NT2/D1 (cell line): ENCODE measurements at regions not wholly inside any gene's neighbourhood (a gene's known extent, or its start where the extent isn't known, plus 50 kb on each side); places are given as distances from the start of the nearest gene placed in this dataset.
"Not testable (repeated sequence)": the region's sequence is repeated elsewhere in the genome, so short reads cannot be mapped to it uniquely, and the experiment has no call there.

Experiments used
- DNase-seq: peaks from one replicate; pipeline ENCODE4 v3.0.0-alpha.2; 2011; ENCODE audit warnings: low read depth, low spot score
- H3K27me3 ChIP-seq: 2 replicates; pipeline ENCODE4 v1.6.0; 2011; ENCODE audit warnings: mild to moderate bottlenecking; ENCODE audit not compliant: insufficient read length, insufficient read depth
- H3K36me3 ChIP-seq: 2 replicates; pipeline ENCODE4 v1.6.1; 2011; ENCODE audit warnings: mild to moderate bottlenecking, low read length, mixed read lengths; ENCODE audit not compliant: insufficient read depth, insufficient read length
- H3K4me1 ChIP-seq: 2 replicates; pipeline ENCODE4 v1.5.1; 2011; ENCODE audit not compliant: insufficient read depth, insufficient read length
- H3K4me3 ChIP-seq: 2 replicates; pipeline ENCODE4 v1.5.1; 2011; ENCODE audit warnings: low read depth; ENCODE audit not compliant: insufficient read length
- H3K9ac ChIP-seq: 2 replicates; pipeline ENCODE4 v1.6.0; 2011; ENCODE audit warnings: low read depth; ENCODE audit not compliant: insufficient read length
- H3K9me3 ChIP-seq: 2 replicates; pipeline ENCODE4 v1.5.1; 2011; ENCODE audit warnings: mild to moderate bottlenecking, low read length; ENCODE audit not compliant: insufficient read depth
- SUZ12 ChIP-seq: IDR thresholded peaks from 2 replicates; pipeline ENCODE4 v1.6.1; 2011; ENCODE audit not compliant: insufficient read length, insufficient read depth; ENCODE audit errors: extremely low read depth
- YY1 ChIP-seq: IDR thresholded peaks from 2 replicates; pipeline ENCODE4 v1.6.1; 2011; ENCODE audit not compliant: insufficient read length, insufficient read depth
- ZNF274 ChIP-seq: IDR thresholded peaks from 2 replicates; pipeline ENCODE4 v1.6.1; 2011; ENCODE audit warnings: mild to moderate bottlenecking, low read depth, low read length

DNA sequence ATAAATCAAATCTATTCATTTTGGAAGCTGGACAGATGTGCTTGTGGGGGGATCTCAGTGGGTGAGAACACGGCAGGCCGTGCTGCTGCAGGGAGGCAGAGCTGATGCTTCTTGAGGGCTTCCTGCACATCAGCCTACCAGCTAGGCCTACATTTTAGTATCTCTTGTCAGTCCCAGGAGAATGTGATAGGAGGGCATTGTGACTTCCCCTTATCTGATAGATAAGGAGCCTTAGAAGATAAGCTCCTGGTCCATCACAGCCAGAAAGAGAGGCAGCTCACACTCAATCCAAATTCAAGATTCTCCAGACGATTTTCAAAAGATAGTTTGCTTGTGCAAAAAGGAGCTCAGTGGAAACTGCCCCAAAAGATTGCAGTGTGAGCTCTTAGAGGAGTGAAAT is 89.0 kb downstream of the SHANK2 start:
- H3K4me3 ChIP-seq: no peak overlapping the region
- no peak for DNase-seq
- no peaks in the 10 kb centered on the region for H3K4me1 ChIP-seq
- no peak overlapping the region for H3K9ac ChIP-seq
- TF ChIP-seq ZNF274: no peak
- no peak for TF ChIP-seq SUZ12
- no peak for TF ChIP-seq YY1
- no peaks in the 10 kb centered on the region for H3K9me3 ChIP-seq
- H3K36me3 ChIP-seq: no peaks in the 10 kb centered on the region
- no peaks in the 10 kb centered on the region for H3K27me3 ChIP-seq

DNA sequence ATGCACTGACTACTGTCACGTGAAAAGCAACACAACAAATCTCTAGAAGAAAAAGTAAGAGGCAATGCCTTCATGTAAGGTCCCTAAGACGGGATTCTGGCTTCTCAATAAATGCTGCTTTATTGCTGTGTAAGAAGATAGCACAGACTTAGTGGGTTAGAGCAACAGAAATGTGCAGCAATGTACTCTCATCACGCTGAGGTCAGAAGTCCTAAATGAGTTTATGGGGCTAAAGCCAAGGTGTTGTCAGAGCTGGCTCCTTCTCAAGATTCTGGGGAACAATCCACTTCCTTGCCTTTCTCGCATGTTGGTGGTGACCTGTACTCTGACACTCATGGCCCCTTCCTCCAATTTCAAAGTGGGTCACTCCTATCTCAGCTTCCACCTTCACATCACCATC is 93.4 kb downstream of the SHANK2 start:
- Histone ChIP-seq H3K4me3 (no peak overlapping the region), H3K4me1 (no peaks in the 10 kb centered on the region), H3K9ac (no peak overlapping the region), H3K9me3 (no peaks in the 10 kb centered on the region), H3K36me3 (no peaks in the 10 kb centered on the region), H3K27me3 (peaks cover 4% of the 10 kb centered on the region)
- no peak for DNase-seq
- TF ChIP-seq ZNF274: no peak
- no peak for TF ChIP-seq SUZ12
- no peak for TF ChIP-seq YY1

DNA sequence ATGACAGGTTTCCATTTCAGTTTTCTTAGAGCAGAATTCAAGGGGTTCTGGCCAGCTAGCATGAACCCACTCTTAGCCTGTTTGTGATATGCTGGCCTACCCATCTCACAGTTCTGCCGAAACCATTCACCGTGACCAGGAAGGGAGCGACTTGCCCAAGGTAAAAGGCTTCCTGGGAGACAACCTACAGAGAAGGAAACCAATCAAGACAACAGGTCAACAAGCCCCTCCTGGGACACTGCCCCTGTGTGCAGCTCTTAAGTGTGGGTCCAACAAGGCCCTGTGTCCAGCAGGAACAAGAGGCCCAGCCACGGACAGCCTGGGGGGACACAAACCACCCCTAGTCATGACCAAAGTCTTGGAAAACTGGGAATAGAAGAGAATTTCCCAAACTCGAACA is 94.7 kb downstream of the SHANK2 start:
- H3K4me3 ChIP-seq, H3K4me1 ChIP-seq, H3K9me3 ChIP-seq, H3K9ac ChIP-seq, H3K36me3 ChIP-seq, DNase-seq, H3K27me3 ChIP-seq: not testable (repeated sequence)

DNA sequence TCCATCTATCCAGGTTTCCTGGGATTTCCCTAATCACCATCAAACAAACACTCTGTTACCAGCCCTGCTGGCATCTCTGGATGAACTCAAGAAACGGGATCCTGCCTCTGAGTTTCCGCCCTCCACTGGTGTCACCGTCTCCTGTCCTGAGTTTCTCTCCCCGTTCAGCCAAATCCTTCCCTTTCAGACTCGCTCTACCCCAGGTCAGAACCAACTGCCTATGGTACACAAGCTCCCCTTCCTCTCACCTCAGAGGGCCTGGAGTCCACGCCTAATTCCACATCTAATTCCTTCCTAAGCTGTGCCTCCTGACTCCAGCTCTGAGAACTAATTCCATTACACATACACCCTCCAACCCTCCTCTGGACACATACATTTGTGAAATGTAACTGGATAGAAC is 96.1 kb downstream of the SHANK2 start:
- Histone ChIP-seq H3K4me3 (no peak overlapping the region), H3K9ac (no peak overlapping the region), H3K4me1 (peaks cover 2% of the 10 kb centered on the region), H3K27me3 (peaks cover 17% of the 10 kb centered on the region), H3K9me3 (no peaks in the 10 kb centered on the region), H3K36me3 (no peaks in the 10 kb centered on the region)
- DNase-seq: no peak
- TF ChIP-seq SUZ12 (no peak), YY1 (no peak), ZNF274 (no peak)

DNA sequence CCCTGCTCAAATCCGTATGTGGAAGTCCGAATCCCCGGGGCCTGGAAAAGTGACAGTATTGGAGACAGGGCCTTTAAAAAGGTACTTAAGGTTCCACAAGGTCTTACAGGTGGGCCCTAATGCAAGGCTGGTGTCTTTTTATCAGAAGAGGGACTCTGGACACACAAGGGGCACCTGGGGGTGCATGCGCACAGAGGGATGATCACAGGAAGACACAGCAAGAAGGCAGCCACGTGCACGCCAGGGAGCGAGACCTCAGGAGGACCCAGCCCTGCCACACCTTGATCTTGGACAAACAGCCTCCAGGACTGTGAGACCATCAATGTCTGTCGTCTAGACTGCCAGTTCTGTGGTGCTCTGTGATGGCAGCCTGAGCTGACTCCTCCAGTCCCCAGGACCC is 96.5 kb downstream of the SHANK2 start:
- peaks cover 2% of the 10 kb centered on the region for H3K4me1 ChIP-seq
- H3K27me3 ChIP-seq: peaks cover 21% of the 10 kb centered on the region
- TF ChIP-seq ZNF274 (no peak), SUZ12 (no peak), YY1 (no peak)
- no peak for DNase-seq
- no peaks in the 10 kb centered on the region for H3K9me3 ChIP-seq
- H3K4me3 ChIP-seq: no peak overlapping the region
- no peak overlapping the region for H3K9ac ChIP-seq
- H3K36me3 ChIP-seq: no peaks in the 10 kb centered on the region

DNA sequence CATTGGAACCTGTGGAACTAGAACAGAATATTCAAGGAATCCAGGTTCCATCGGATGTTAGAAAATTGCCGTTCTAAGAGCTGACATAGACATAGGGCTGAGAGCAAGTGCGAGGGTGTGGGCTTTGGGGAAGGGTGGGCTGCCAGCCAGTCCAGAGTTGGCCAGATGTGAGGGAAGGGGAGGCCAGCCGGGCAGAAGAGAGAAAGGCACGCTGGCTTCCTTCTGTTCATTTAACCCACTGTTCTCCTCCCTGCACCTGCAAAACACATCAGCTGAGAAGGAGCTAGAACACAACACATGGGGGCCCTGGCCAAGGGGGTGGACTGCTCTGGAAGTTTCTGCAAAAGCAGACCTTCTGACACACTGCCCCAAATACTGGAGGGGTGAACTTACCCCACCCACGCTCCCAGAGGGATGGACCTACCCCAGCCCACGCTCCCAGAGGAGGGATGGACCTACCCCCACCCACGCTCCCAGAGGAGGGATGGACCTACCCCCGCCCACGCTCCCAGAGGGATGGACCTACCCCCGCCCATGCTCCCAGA is 98.0 kb downstream of the SHANK2 start:
- no peak overlapping the region for H3K4me3 ChIP-seq
- H3K4me1 ChIP-seq: peaks cover 2% of the 10 kb centered on the region
- H3K27me3 ChIP-seq: peaks cover 31% of the 10 kb centered on the region
- TF ChIP-seq ZNF274: no peak
- TF ChIP-seq SUZ12: no peak
- TF ChIP-seq YY1: no peak
- no peaks in the 10 kb centered on the region for H3K36me3 ChIP-seq
- H3K9me3 ChIP-seq: no peaks in the 10 kb centered on the region
- H3K9ac ChIP-seq: no peak overlapping the region
- DNase-seq: no peak

DNA sequence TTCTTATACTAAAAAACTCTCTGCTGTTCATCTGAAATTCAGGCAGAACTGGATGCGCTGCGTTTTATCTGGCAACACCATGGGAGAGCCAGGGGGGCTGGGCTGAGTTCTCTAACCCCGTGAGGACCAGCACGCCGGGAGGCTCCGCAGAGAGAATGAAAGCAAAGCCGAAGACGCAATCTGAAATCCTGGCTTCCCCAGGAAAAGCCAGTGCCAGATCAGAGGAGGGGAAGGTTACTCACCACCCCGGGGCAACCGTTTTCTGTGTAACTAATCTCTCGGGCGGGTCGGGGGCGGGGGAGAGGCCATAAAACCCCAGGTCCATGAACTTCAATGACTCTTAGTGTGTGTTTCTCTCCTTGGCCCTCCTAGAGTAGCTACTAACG is 99.4 kb downstream of the SHANK2 start:
- peaks cover 2% of the 10 kb centered on the region for H3K4me1 ChIP-seq
- H3K27me3 ChIP-seq: peaks cover 35% of the 10 kb centered on the region
- no peak overlapping the region for H3K9ac ChIP-seq
- H3K9me3 ChIP-seq: no peaks in the 10 kb centered on the region
- no peak overlapping the region for H3K4me3 ChIP-seq
- no peaks in the 10 kb centered on the region for H3K36me3 ChIP-seq
- DNase-seq: no peak
- no peak for TF ChIP-seq YY1
- TF ChIP-seq ZNF274: no peak
- no peak for TF ChIP-seq SUZ12

DNA sequence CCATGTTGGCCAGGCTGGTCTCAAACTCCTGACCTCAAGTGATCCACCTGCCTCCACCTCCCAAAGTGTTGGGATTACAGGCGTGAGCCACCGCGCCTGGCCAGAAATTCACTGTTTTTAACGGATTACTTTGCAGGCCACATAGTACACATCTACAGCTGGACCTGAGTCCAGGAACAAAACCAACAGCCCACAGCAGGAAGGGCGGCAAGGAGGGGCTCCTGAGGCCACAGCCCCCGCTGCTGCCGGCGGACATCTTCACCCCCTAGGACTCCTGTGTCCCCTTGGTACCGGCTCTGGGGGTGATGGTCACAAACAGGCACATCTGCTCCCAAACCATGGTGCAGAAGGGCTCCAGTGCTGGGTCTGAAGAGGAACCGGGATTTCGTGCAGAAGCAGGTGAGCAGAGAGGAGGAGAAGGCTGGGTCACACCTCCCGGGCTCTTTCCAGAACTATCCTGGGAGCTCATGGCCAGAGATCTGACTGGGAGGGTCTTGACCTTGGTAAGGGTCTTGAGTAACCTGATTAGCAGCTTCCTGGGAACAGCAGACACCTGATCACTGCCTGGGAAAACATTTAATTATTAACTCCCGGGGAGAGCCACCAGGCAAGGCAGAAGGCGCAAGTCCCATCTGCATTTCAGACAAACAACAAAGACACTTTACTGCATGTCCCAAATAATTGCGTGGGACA is 99.9 kb downstream of the SHANK2 start:
- not testable (repeated sequence) for H3K4me1 ChIP-seq, DNase-seq
- H3K27me3 ChIP-seq: peaks cover 35% of the 10 kb centered on the region

More for the DNA sequence above, 99.9 kb downstream of the SHANK2 start:
- H3K9ac ChIP-seq, H3K36me3 ChIP-seq, H3K4me3 ChIP-seq, H3K9me3 ChIP-seq: not testable (repeated sequence)
